GM21786 (cell line): ENCODE measurements at regions not wholly inside any gene's neighbourhood (a gene's known extent, or its start where the extent isn't known, plus 50 kb on each side); places are given as distances from the start of the nearest gene placed in this dataset.
"Not testable (repeated sequence)": the region's sequence is repeated elsewhere in the genome, so short reads cannot be mapped to it uniquely, and the experiment has no call there.

Experiments used
- ATAC-seq: cut with Tn5 transposase; IDR thresholded peaks from one replicate; pipeline ENCODE4 v1.9.1; 2021; ENCODE audit not compliant: unreplicated experiment

DNA sequence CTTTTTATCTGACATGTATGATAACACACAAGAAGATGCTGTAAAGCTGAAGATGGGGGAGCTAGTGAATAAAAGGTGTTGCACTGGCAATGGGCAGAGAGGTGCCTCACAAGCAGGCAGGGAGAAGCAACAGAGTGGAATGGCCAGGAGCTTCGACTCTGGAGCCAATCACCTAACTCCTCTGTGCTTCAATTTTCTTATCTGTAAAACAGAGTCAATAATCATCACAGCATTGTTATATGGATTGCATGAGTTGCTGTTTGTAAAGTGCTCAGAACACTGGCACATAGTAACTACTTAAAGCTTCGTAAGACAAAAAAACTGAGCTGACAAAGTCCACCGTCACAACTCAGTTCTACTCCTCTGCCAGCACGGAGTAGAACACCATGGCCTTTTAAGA is 254.2 kb upstream of the POM121L12 start:
- no peak for ATAC-seq

DNA sequence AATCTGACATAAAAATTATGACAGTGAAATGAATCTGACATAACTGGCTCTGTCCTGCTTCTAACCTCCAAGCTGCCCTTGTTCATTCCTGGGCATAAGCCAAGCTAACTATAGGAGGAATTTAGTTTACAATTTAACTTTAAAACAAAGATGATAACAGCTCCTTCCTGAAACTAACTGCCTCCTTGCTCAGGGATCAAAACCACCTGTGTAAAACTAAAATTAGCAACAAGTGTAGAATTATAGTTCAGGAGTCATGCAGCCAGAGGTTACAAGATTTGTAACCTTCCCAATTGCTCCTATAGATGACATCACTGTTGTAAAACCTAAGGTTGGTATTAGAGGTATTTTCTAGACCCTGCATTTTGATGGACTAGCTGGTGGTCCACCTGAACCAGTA is 256.4 kb upstream of the POM121L12 start:
- ATAC-seq = no peak

DNA sequence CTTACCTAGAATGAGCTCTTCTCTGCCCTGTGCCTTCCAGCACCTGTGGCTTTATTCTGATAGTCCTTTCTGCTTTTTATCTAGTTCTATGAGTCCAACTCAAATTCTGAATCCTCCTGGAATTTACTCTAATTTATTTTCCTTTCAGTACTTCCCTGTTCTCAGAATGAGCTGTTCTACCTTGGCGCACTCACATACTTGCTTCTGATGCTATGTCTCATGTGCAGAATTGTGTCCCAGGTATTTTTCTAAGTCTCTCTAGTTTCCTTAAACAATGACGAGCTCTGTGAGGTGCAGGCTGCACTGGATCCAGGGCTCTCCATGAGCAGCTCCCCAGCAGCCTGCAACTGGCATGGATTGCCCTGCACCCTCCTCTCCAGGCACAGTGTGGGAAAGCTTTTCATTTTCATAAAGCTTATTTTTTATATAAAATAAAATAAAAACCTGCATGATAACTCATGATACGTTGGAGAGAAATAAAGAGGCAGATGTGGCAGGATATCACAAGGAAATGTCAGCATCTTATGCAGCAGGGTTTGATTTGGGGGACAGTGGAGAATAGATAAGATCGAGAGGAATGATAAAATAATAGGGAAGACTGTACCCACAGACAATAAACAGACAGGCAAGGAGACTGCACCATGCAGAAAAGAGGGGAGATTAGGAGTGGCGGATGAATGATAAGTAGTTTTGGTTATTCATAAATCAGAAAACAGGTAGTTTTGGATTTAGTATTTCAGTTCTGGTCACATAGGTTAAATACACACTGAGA is 258.2 kb upstream of the POM121L12 start:
- ATAC-seq = no peak

GRCh38 chr7:52775876-52776275 is 259.6 kb upstream of the POM121L12 start:
- ATAC-seq = no peak

GRCh38 chr7:52771177-52771576 is 264.3 kb upstream of the POM121L12 start:
- ATAC-seq = no peak

GRCh38 chr7:52764492-52765169 is 270.8 kb upstream of the POM121L12 start:
- ATAC-seq = no peak

- no peak for ATAC-seq
Observed at GRCh38 chr7:52758356-52758755, 277.1 kb upstream of the POM121L12 start.

DNA sequence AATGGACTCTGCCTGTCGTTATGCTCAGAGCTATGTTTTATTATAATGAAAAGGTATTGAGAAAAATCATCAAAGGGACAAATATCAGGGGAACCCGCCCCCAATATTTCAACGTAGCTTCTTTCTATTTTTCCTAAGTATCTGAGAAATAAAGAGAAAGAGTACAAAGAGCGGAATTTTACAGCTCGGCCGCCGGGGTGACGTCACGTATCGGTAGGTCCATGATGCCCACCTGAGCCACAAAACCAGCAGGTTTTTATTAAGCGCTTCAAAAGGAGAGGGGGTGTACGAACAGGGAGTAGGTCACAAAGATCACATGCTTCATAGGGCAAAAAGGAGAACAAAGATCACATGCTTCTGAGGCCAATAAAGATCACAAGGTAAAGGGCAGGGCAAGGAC is 281.6 kb upstream of the POM121L12 start:
- no peak for ATAC-seq

- no peak for ATAC-seq
Observed at GRCh38 chr7:52752891-52753290, 282.5 kb upstream of the POM121L12 start.

DNA sequence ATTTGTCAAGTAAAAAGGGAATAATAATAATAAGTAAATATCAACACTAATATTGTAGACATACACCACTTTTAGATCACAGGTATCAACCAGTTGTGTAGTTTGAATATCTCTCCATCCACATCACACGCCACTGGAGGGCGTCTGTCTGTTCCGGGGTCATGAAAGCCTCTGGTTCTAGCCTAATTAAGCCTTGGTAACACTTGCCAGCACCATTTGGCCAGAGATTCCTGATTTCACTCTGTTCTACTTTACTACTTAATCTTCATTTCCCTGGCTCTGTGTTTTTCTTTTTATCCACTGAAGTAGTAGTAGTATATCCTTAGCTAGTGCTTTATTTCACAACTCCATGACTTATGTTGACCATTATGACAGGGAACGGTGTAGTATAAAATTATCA is 285.6 kb upstream of the POM121L12 start:
- no peak for ATAC-seq

DNA sequence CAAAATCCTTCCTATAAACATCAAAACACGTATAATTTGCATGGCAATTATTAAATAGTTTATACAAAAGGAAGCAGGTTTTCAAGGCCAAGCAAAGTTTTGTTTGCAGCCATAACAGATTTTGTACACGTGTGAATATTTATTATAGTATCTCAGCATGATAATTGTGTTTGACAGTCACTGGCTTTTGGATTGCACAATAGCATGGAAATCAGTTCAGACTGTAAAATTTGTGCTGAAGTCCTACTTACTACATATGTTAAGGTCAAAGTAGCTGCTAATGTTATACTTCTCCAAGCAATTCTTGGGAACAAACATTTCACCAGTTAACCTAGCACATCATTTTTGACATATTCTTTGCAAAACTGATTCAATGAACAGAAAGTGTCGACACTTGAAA is 287.6 kb upstream of the POM121L12 start:
- no peak for ATAC-seq

- no peak for ATAC-seq
Observed at GRCh38 chr7:52741670-52742290, 293.7 kb upstream of the POM121L12 start.

DNA sequence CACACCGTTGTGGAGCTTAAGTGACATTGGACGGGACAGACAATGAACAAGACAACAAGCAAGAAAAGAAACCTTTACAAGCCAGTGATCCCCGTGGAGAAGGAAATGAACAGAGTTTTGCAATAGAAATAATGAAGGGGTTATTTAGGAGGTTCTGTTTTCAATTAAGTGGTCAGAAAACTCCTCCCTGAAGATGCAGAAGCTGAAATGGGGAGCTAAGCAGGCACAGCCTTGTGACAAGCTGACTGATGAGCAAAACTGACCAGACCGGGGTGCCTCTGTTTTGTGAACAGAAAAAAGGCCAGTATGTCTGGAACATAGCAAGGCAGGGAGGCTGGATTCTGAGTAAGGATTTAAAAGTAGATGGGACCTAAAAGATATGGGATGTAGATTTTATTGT is 299.8 kb upstream of the POM121L12 start:
- ATAC-seq = no peak

GRCh38 chr7:52728683-52729082 is 306.8 kb upstream of the POM121L12 start:
- ATAC-seq = not testable (repeated sequence)

DNA sequence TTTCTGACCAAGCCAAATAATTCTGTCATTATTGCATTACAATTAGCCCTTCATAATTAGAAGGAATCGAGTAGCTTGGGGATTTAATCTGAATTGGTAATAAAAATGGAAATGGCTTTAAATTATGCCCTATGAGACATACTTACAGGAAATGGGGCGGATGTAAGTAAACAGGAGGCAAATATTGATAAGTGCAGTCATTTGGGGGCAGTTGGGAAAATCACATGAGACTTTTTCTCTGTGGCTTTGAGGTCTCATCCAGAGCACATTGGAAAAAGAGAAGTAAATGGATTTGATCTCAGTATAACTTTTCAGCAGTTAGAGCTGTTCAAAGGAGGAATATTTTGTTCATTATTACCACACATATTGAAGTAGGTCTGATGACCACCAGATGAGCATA is 307.8 kb upstream of the POM121L12 start:
- ATAC-seq = no peak

DNA sequence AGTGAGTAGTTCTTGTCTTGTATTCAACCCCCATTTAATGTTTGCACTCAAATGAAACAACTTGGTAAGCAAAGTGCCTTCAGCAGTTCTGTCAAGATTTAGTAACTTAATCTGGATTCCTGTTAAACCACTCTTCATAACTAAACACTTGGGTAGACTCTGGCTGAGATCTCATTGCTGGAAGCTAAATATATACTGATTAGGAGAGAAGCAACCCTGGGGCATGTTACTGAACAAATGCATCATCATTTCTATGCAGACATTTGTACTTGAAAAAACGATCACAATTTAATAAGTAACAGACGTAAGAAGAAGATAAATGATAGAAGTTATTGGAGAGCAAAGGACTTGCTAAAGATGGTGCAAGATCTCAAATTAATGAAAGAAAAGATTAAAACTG is 308.4 kb upstream of the POM121L12 start:
- no peak for ATAC-seq

DNA sequence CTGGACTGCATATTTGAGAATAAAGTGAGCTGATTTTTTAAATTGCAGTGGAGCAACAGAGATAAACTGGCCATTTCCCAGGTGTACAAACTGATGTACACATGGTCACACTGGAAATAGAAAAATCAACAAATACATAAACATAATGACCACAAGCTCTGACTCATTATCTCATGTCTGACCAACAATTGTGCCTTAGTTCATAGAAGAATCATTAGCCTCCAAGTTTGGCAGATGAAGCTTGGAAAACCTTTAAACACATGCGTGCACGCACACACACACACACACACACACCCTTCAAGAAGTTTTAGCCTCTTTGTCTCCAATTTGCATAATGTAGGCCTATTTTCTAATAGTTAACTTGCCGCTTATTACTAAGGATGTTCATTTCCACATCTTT is 308.9 kb upstream of the POM121L12 start:
- no peak for ATAC-seq

DNA sequence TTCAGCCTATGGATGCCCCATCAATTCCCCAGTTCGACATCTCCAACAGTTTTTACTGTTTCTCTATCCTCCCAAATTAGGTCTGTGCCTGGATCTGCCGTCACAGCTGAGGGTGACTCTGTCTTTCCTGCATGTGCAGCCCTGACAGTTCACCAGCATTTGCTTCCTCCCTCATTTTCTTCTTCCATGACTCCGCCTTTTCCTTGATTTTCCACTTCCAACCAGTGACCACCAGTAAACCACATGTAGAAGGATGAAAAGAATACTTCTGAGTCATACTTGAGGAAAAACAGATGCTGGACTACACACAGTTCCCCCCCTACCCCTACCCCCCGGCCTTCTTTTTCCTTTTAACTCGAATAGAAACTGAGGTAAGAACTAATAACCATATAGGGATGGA is 311.8 kb upstream of the POM121L12 start:
- ATAC-seq = no peak

DNA sequence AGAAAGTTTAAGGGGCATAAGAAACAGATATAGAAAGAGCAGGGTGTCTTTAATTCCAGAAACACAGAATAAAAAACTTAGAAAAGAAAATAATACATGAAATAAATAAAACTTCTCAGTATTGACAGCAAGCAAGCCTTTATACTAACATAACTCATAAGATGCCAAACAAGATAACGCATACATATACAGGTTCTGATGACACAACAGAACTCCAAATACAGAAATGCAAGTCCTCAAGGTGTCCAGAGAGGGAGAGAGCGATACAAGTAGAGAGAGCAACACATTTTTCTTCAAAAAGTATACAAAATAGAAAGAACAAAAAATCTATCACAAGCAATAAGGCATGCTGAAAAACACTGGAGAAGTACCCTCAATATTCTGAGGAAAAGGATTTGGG is 314.6 kb upstream of the POM121L12 start:
- ATAC-seq = no peak

GRCh38 chr7:52719677-52720076 is 315.8 kb upstream of the POM121L12 start:
- ATAC-seq = no peak

GRCh38 chr7:52715701-52716100 is 319.7 kb upstream of the POM121L12 start:
- no peak for ATAC-seq

DNA sequence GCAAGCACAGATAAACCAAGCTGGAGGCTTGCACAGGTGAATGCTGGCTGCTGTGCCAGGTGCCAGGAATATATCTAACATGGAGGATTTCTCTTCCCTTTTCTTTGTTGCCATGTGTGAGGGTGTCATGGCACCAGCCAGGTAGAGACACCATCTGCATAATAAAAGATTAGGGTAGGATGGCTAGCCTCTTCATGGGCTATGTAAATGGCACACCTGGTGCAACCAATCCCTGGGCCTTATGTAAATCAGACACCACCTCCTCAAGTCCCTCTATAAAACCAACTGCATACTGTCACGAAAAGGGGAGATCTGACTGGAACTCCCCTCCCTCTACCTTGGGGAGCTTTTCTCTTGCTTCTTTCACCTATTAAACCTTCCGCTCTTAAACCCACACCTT is 322.5 kb upstream of the POM121L12 start:
- no peak for ATAC-seq
